Keratinocyte (primary cell): ENCODE measurements at regions not wholly inside any gene's neighbourhood (a gene's known extent, or its start where the extent isn't known, plus 50 kb on each side); places are given as distances from the start of the nearest gene placed in this dataset.

Experiments used
- DNase-seq: peaks from one replicate; pipeline ENCODE4 v3.0.0-alpha.2; 2011; ENCODE audit warnings: low read depth, missing footprints, low spot score
- FAIRE-seq: peaks from 2 replicates; lab custom pipeline; 2011; peaks lifted over from hg19 to GRCh38; lab: Jason Lieb, UNC
- H2AFZ ChIP-seq: 2 replicates; pipeline ENCODE4 v1.6.0; 2012; ENCODE audit warnings: low read length, control low read depth, inconsistent platforms; ENCODE audit not compliant: control insufficient read depth
- H3K27ac ChIP-seq: 2 replicates; pipeline ENCODE4 v1.5.1; 2011; ENCODE audit warnings: low read length; ENCODE audit not compliant: control insufficient read depth, insufficient read depth
- H3K27me3 ChIP-seq: 3 replicates; pipeline ENCODE4 v1.6.0; 2011; ENCODE audit warnings: low read length; ENCODE audit not compliant: control insufficient read depth, insufficient read depth; ENCODE audit errors: extremely low read depth
- H3K36me3 ChIP-seq, 2 experiments: 2 replicates in 1 of 2; 3 replicates in 1 of 2; pipeline ENCODE4 v1.5.1; 2011; ENCODE audit warnings: low read length in 2 of 2, mild to moderate bottlenecking in 1 of 2; ENCODE audit not compliant: control insufficient read depth in 2 of 2, insufficient read depth in 2 of 2; ENCODE audit errors: extremely low read depth in 1 of 2
- H3K4me1 ChIP-seq: 3 replicates; pipeline ENCODE4 v1.5.1; 2011; ENCODE audit warnings: low read length; ENCODE audit not compliant: control insufficient read depth, insufficient read depth; ENCODE audit errors: extremely low read depth
- H3K4me2 ChIP-seq: 3 replicates; pipeline ENCODE4 v1.6.0; 2011; ENCODE audit warnings: low read depth, low read length; ENCODE audit not compliant: control insufficient read depth, insufficient read depth; ENCODE audit errors: extremely low read depth
- H3K4me3 ChIP-seq, 3 experiments: fragments of 200-600 bp in 1 of 3; sonication (generic) in 1 of 3; 2 replicates in 2 of 3; 3 replicates in 1 of 3; pipeline ENCODE4 v1.5.1; 2011 to 2016; ENCODE audit warnings: low read length in 3 of 3, mild to moderate bottlenecking in 3 of 3, control low read depth in 2 of 3, inconsistent platforms in 1 of 3, low read depth in 1 of 3, mixed read lengths in 1 of 3, mixed run types in 1 of 3, moderate library complexity in 1 of 3; ENCODE audit not compliant: control insufficient read depth in 2 of 3, insufficient read depth in 2 of 3; ENCODE audit errors: extremely low read depth in 1 of 3
- H3K79me2 ChIP-seq: 2 replicates; pipeline ENCODE4 v1.6.0; 2012; ENCODE audit warnings: low read length; ENCODE audit not compliant: control insufficient read depth, insufficient read depth
- H3K9ac ChIP-seq: 3 replicates; pipeline ENCODE4 v1.6.0; 2011; ENCODE audit warnings: low read length; ENCODE audit not compliant: control insufficient read depth, insufficient read depth; ENCODE audit errors: extremely low read depth
- H3K9me1 ChIP-seq: 3 replicates; pipeline ENCODE4 v1.6.0; 2011; ENCODE audit warnings: low read length; ENCODE audit not compliant: control insufficient read depth, insufficient read depth; ENCODE audit errors: extremely low read depth
- H3K9me3 ChIP-seq: 2 replicates; pipeline ENCODE4 v1.5.1; 2012; ENCODE audit warnings: low read depth, low read length; ENCODE audit not compliant: control insufficient read depth
- H4K20me1 ChIP-seq: 3 replicates; pipeline ENCODE4 v1.6.0; 2011; ENCODE audit warnings: low read length; ENCODE audit not compliant: control insufficient read depth, insufficient read depth; ENCODE audit errors: extremely low read depth
- CTCF ChIP-seq, 3 experiments: IDR thresholded peaks in 1 of 3; conservative IDR thresholded peaks in 1 of 3; optimal IDR thresholded peaks in 1 of 3; 2 replicates in 2 of 3; 3 replicates in 1 of 3; pipeline versions ENCODE3 to v1.5.1; 2011; ENCODE audit warnings: low read length in 3 of 3, mild to moderate bottlenecking in 3 of 3, moderate library complexity in 2 of 3, control low read depth in 1 of 3, inconsistent platforms in 1 of 3; ENCODE audit not compliant: insufficient read depth in 2 of 3; ENCODE audit errors: extremely low read depth in 1 of 3
- EZH2 ChIP-seq: IDR thresholded peaks from one replicate; pipeline ENCODE4 v1.6.1; 2012; ENCODE audit warnings: inconsistent platforms, mild to moderate bottlenecking, low read length, moderate library complexity
- dilution Hi-C: fragments of 300-500 bp; cut with MboI; formaldehyde crosslinking; loops from one replicate; pipeline ENCODE4 v1.7.0; 2020; ENCODE audit warnings: low sequenced_read_pairs; ENCODE audit not compliant: extremely low pct_ligation_motif_present

GRCh38 chr20:55360895-55361294 lies 644.4 kb downstream of the CBLN4 start:
- Histone ChIP-seq H3K9me1 (no peaks in the 10 kb centered on the region), H2AFZ (no peak overlapping the region), H3K4me3 (no peak overlapping the region), H3K79me2 (no peaks in the 10 kb centered on the region), H3K27me3 (no peaks in the 10 kb centered on the region), H3K36me3 (no peaks in the 10 kb centered on the region), H3K4me1 (no peaks in the 10 kb centered on the region), H4K20me1 (no peaks in the 10 kb centered on the region), H3K9ac (no peak overlapping the region), H3K27ac (no peak overlapping the region), H3K4me2 (no peak overlapping the region), H3K9me3 (no peaks in the 10 kb centered on the region)
- no peak for FAIRE-seq
- dilution Hi-C loops = no loop called here
- no peak for DNase-seq
- TF ChIP-seq EZH2 = no peak
- TF ChIP-seq CTCF (optimal IDR thresholded peaks at IDR 0.05 in 1 of 3, IDR thresholded peaks at IDR 0.05 in 1 of 3, conservative IDR thresholded peaks at IDR 0.05 in 1 of 3; ENCODE audit: extremely low read depth in 1 of 3, insufficient read depth in 2 of 3, low read length in 3 of 3) = no peak

- Histone ChIP-seq H3K9me3 (no peaks in the 10 kb centered on the region), H3K9ac (no peak overlapping the region), H3K27ac (no peak overlapping the region), H3K79me2 (no peaks in the 10 kb centered on the region), H2AFZ (no peak overlapping the region), H3K9me1 (no peaks in the 10 kb centered on the region), H3K4me2 (no peak overlapping the region), H3K4me3 (no peak overlapping the region), H3K27me3 (no peaks in the 10 kb centered on the region), H4K20me1 (no peaks in the 10 kb centered on the region), H3K36me3 (no peaks in the 10 kb centered on the region), H3K4me1 (no peaks in the 10 kb centered on the region)
- TF ChIP-seq EZH2 (no peak), CTCF (optimal IDR thresholded peaks at IDR 0.05 in 1 of 3, IDR thresholded peaks at IDR 0.05 in 1 of 3, conservative IDR thresholded peaks at IDR 0.05 in 1 of 3; ENCODE audit: extremely low read depth in 1 of 3, insufficient read depth in 2 of 3, low read length in 3 of 3) (no peak)
- FAIRE-seq = no peak
- dilution Hi-C loops = no loop called here
- no peak for DNase-seq
Observed at GRCh38 chr20:55354720-55355119, 650.6 kb downstream of the CBLN4 start.
